NT2/D1 (cell line): ENCODE measurements at regions not wholly inside any gene's neighbourhood (a gene's known extent, or its start where the extent isn't known, plus 50 kb on each side); places are given as distances from the start of the nearest gene placed in this dataset.

Experiments used
- YY1 ChIP-seq: IDR thresholded peaks from 2 replicates; pipeline ENCODE4 v1.6.1; 2011; ENCODE audit not compliant: insufficient read length, insufficient read depth
- ZNF274 ChIP-seq: IDR thresholded peaks from 2 replicates; pipeline ENCODE4 v1.6.1; 2011; ENCODE audit warnings: mild to moderate bottlenecking, low read depth, low read length

- TF ChIP-seq ZNF274, result no peak
- no peak for TF ChIP-seq YY1
Measured at GRCh38 chr3:70742081-70742480, 429.6 kb upstream of the MDFIC2 start.
